ENCODE measurements at regions not wholly inside any gene's neighbourhood (a gene's known extent, or its start where the extent isn't known, plus 50 kb on each side); places are given as distances from the start of the nearest gene placed in this dataset.

DNA sequence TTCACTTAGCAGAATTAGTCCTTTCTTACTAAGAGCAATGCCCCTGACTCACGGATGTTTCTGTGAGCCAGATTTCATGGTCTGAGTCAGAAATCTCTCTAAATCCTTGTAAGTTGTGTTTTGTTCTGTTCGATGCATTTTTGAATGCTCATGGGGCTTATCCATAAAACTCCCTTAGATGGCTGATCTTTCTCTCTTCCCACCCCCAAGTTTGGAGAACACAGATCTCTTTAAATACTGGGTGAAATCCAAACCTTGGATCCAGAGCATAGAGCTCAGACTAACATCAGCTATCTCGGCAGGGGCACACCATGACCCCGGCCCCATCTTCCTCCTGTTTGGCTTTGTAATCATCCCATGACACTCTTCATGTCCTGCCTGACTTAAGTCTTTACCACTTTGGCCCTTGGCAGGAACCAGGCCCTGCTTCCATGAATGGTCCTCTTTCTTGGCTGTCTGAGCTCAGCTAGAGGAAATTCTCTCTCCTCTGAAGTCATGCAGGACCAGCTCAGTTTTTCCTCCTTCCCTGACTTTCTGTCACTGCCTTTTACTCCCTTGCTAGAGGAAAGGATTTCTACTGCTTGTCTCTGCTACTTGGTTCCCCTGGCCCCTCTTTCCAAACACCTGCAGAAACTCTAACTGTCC, 120.4 kb upstream of the RAB11FIP2 start:
- no peaks in the 10 kb centered on the region for H3K4me1 ChIP-seq
- no peaks in the 10 kb centered on the region for H3K9me3 ChIP-seq
- H3K27me3 ChIP-seq = no peaks in the 10 kb centered on the region
- H3K4me3 ChIP-seq = no peak overlapping the region
- no peaks in the 10 kb centered on the region for H3K36me3 ChIP-seq
- no peak for TF ChIP-seq POLR2A (IDR thresholded peaks at IDR 0.05)
- 34 to 46% methylated on average over 4 of the region's 4 CpGs for WGBS, 2 donors
- DNase-seq (ENCODE audit: low spot score in 2 of 2) = no peak
- H3K27ac ChIP-seq = no peak overlapping the region

DNA sequence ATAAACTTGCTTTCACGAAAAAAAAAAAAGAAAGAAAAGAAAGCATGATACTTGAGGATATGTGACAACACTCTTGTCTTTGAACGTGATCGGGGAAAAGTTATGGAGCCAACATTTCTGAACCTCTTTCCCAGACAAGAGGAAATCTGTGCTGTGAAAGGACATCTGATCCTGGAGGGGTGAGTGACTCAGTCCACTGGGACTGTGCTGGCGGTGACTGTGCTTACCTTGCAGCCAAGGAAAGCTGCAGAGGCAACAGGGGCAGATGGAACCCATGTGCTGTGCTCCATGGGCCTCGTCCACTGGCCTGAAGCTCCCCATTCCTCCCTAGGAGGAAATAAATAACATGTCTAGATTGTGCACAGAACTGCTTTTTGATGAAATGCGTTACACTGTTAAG, 116.5 kb upstream of the RAB11FIP2 start:
- Histone ChIP-seq H3K27me3 (no peaks in the 10 kb centered on the region), H3K9me3 (no peaks in the 10 kb centered on the region), H3K36me3 (no peaks in the 10 kb centered on the region), H3K4me3 (no peak overlapping the region), H3K27ac (no peak overlapping the region), H3K4me1 (no peaks in the 10 kb centered on the region)
- TF ChIP-seq EP300 (IDR thresholded peaks at IDR 0.05) (no peak), POLR2A (IDR thresholded peaks at IDR 0.05) (no peak)
- TF ChIP-seq, protein P1, sequence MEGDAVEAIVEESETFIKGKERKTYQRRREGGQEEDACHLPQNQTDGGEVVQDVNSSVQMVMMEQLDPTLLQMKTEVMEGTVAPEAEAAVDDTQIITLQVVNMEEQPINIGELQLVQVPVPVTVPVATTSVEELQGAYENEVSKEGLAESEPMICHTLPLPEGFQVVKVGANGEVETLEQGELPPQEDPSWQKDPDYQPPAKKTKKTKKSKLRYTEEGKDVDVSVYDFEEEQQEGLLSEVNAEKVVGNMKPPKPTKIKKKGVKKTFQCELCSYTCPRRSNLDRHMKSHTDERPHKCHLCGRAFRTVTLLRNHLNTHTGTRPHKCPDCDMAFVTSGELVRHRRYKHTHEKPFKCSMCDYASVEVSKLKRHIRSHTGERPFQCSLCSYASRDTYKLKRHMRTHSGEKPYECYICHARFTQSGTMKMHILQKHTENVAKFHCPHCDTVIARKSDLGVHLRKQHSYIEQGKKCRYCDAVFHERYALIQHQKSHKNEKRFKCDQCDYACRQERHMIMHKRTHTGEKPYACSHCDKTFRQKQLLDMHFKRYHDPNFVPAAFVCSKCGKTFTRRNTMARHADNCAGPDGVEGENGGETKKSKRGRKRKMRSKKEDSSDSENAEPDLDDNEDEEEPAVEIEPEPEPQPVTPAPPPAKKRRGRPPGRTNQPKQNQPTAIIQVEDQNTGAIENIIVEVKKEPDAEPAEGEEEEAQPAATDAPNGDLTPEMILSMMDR (IDR thresholded peaks at IDR 0.05) = no peak
- DNase-seq (ENCODE audit: low spot score in 2 of 2) = no peak
- 85 to 86% methylated on average over 6 of the region's 6 CpGs for WGBS, 2 donors

DNA sequence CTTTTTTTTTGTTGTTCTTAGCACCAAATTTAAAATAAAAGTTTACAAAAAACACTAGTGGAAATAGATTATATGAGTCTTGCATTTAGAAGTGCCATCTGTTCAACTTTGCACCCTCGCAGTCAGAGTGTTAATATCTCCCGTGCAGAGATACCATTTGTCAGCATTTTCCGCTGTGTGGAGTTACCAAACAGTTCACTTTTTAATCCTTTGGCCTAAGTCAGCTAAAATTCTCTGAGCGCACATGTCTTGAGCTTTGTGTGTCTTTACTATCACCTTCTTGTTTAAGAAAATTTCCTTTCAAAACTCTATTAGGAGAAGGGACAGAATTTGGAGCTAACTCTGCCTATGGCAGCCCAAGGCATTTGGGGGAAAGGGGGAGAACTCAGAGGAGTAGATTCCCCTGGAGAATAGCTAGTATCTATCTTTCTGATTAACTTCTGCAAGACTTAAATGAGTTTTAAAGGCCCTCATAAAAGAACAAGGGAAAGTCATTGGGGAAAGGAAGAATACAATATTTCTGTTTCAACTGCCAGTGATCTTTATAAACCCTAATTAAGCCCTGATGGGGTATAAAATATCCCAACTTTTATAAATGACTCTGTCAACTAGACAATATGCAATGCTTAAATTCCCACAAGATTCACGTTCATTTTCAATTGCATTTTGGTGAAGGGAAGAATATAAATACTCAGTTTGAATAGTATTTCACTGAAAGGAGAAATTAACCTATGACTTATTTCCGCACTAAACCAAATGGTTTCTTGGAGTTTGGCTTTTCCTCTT, 114.9 kb upstream of the RAB11FIP2 start:
- Histone ChIP-seq H3K27ac (no peak overlapping the region), H3K27me3 (no peaks in the 10 kb centered on the region), H3K36me3 (no peaks in the 10 kb centered on the region), H3K9me3 (no peaks in the 10 kb centered on the region), H3K4me1 (no peaks in the 10 kb centered on the region), H3K4me3 (no peak overlapping the region)
- no peak for DNase-seq (ENCODE audit: low spot score in 2 of 2)
- no peak for TF ChIP-seq EP300 (IDR thresholded peaks at IDR 0.05)
- TF ChIP-seq, protein P1 (IDR thresholded peaks at IDR 0.05) = no peak
- TF ChIP-seq POLR2A (IDR thresholded peaks at IDR 0.05) = no peak
- 73 to 76% methylated on average over 6 of the region's 6 CpGs for WGBS, 2 donors

DNA sequence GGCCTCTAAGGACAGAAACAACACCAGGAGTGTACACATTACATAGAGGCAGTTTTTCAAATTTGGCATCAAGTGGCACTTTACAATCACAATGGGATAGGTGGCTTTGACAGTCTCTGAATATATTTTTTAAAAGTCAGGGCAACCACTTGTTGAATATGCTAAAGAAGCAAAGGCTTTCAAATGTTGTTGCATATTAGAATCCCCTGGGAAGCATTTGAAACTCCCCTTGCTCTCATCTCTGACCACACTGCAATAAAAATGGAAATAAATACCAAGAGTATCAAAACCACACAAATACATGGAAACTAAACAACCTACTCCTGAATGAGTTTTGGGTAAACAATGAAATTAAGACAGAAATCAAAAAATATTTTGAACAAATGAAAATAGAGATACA, 106.5 kb upstream of the RAB11FIP2 start:
- Histone ChIP-seq H3K36me3 (no peaks in the 10 kb centered on the region), H3K27me3 (no peaks in the 10 kb centered on the region), H3K4me1 (no peaks in the 10 kb centered on the region)

DNA sequence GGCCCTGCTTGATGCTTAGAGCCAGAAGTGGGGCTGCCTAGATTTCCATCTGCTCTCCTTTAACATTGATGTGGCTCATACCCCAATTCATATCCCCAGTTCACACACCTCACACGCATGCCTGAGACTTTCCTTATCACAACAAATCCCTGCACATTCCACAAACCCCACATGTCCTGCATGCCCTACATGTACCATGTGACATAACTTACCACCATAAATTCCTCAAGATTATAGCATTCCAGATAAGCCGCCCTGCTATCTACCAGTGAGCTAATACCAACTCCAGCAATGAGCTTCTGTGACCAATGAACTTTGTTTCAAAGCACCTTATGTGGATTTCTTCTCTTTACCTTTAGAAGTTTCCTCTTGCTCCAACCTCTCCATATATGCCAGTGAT, 104.7 kb upstream of the RAB11FIP2 start:
- no peaks in the 10 kb centered on the region for H3K36me3 ChIP-seq
- no peak for DNase-seq (ENCODE audit: low spot score in 2 of 2)
- H3K27me3 ChIP-seq = no peaks in the 10 kb centered on the region
- H3K4me3 ChIP-seq = no peak overlapping the region
- no peak for TF ChIP-seq POLR2A (IDR thresholded peaks at IDR 0.05)
- TF ChIP-seq EP300 (IDR thresholded peaks at IDR 0.05) = no peak
- TF ChIP-seq, protein P1 (IDR thresholded peaks at IDR 0.05) = no peak
- no peaks in the 10 kb centered on the region for H3K9me3 ChIP-seq
- WGBS, 2 donors = 89 to 93% methylated on average over 2 of the region's 2 CpGs
- H3K4me1 ChIP-seq = no peaks in the 10 kb centered on the region
- no peak overlapping the region for H3K27ac ChIP-seq

More for the DNA sequence above, 106.5 kb upstream of the RAB11FIP2 start:
- no peak for TF ChIP-seq POLR2A (IDR thresholded peaks at IDR 0.05)
- TF ChIP-seq EP300 (IDR thresholded peaks at IDR 0.05) = no peak
- TF ChIP-seq, protein P1 (IDR thresholded peaks at IDR 0.05) = no peak
- DNase-seq (ENCODE audit: low spot score in 2 of 2) = no peak
- Histone ChIP-seq H3K4me3 (no peak overlapping the region), H3K9me3 (no peaks in the 10 kb centered on the region), H3K27ac (no peak overlapping the region)
